ENCODE measurements at regions not wholly inside any gene's neighbourhood (a gene's known extent, or its start where the extent isn't known, plus 50 kb on each side); places are given as distances from the start of the nearest gene placed in this dataset.
A peak's percentile ranks its signal among the peaks of the same experiment; 100 is the strongest.

DNA sequence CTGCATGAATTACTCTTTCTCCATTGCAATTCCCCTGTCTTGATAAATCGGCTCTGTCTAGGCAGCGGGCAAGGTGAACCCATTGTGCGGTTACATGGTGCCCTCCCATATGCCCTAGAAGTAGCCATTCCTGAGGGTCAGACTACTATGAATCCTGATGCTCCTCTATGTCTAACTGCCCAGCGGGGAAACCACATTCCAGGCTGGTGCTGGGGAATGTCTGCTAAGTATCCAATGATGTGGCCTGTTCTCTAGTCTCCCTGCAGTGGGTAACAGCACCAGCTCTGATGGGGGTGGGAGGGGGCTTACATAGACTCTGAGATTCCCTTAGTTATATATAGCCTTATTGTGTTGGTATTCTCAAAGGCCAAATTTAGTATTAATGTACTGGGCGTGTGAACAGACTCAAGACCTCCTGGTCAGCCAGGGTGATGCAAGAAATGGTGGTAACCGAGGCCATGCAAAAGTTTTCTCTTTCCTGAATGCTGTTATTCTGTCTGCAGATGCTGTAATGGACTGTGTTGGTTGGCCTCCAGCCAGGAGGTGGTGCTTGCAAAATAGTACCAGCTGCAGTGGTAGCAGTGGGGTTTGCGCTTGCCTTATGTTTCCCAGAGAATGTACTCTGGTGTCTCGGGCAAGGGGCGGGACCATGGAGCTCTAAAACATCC, 564.8 kb upstream of the SLITRK1 start:
- TF ChIP-seq POLR2A (IDR thresholded peaks at IDR 0.05) (no peak), POLR2AphosphoS5 (IDR thresholded peaks at IDR 0.05) (no peak)
- TF ChIP-seq, protein P1, sequence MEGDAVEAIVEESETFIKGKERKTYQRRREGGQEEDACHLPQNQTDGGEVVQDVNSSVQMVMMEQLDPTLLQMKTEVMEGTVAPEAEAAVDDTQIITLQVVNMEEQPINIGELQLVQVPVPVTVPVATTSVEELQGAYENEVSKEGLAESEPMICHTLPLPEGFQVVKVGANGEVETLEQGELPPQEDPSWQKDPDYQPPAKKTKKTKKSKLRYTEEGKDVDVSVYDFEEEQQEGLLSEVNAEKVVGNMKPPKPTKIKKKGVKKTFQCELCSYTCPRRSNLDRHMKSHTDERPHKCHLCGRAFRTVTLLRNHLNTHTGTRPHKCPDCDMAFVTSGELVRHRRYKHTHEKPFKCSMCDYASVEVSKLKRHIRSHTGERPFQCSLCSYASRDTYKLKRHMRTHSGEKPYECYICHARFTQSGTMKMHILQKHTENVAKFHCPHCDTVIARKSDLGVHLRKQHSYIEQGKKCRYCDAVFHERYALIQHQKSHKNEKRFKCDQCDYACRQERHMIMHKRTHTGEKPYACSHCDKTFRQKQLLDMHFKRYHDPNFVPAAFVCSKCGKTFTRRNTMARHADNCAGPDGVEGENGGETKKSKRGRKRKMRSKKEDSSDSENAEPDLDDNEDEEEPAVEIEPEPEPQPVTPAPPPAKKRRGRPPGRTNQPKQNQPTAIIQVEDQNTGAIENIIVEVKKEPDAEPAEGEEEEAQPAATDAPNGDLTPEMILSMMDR (IDR thresholded peaks at IDR 0.05 in 8 of 11, conservative IDR thresholded peaks at IDR 0.05 in 3 of 11), result no peak
- H3K4me1 ChIP-seq, result no peaks in the 10 kb centered on the region
- no peaks in the 10 kb centered on the region for H3K27me3 ChIP-seq (replicated peaks in 1 of 7)
- no peak overlapping the region for H3K27ac ChIP-seq
- peaks cover 0 to 21% (median 7%) of the 10 kb centered on the region in 8 donors for H3K9me3 ChIP-seq
- intact Hi-C loops (cut with DNase I; ENCODE audit: low total_unique reads), result no loop called here
- no peak overlapping the region for H3K4me3 ChIP-seq
- DNase-seq, result peak; percentile 31
- no peaks in the 10 kb centered on the region for H3K36me3 ChIP-seq
- 83 to 94% (median 89%) methylated on average over 9 of the region's 9 CpGs for WGBS, 5 donors

DNA sequence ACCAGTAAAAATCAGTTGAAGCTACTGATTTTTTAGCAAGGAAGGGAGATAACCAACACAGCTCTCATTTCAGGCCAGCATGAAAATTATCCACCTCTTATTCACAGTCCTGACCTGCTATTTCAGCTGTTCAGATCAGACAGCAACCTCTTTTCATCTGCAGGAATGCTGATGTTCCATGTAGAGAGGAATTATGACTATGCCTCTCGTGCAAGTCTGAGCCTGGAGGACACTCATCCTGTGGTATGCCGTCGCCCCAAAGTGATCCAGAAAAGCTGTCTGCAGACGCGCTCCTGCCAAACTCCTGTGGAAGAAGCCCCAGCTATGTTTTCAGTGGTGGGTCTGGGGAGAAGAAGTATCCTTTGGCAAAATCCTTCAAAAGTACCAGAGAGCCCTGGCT, 563.5 kb upstream of the SLITRK1 start:
- intact Hi-C loops (cut with DNase I; ENCODE audit: low total_unique reads), result no loop called here

DNA sequence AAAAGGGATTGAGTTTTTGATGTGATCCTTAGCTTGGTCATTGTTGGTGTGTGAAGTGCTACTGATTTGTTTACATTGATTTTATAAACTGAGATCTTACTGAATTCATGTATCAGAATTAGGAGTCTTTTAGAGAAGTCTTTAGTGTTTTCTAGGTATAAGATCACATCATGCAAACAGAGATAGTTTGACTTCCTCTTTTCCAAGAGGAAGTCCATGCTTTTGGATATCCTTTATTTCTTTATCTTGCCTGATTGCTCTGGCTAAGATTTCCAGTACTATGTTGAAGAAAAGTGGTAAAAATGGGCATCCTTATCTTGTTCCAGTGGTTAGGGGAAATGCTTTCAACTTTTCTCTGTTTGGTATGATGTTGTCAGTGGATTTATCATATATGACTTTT, 561.2 kb upstream of the SLITRK1 start:
- H3K27ac ChIP-seq, result no peak overlapping the region
- no peak for DNase-seq
- peaks cover 0 to 21% (median 5%) of the 10 kb centered on the region in 8 donors for H3K9me3 ChIP-seq
- H3K36me3 ChIP-seq, result no peaks in the 10 kb centered on the region
- no peak overlapping the region for H3K4me3 ChIP-seq
- TF ChIP-seq POLR2AphosphoS5 (IDR thresholded peaks at IDR 0.05) (no peak), POLR2A (IDR thresholded peaks at IDR 0.05) (no peak)
- TF ChIP-seq, protein P1 (IDR thresholded peaks at IDR 0.05 in 8 of 11, conservative IDR thresholded peaks at IDR 0.05 in 3 of 11), result no peak
- H3K27me3 ChIP-seq (replicated peaks in 1 of 7), result no peaks in the 10 kb centered on the region
- no peaks in the 10 kb centered on the region for H3K4me1 ChIP-seq
- intact Hi-C loops (cut with DNase I; ENCODE audit: low total_unique reads), result no loop called here

More for the DNA sequence above, 563.5 kb upstream of the SLITRK1 start:
- Histone ChIP-seq H3K27me3 (replicated peaks in 1 of 7) (no peaks in the 10 kb centered on the region), H3K9me3 (peaks cover 0 to 21% (median 5%) of the 10 kb centered on the region in 8 donors), H3K4me1 (no peaks in the 10 kb centered on the region), H3K27ac (no peak overlapping the region), H3K4me3 (no peak overlapping the region), H3K36me3 (no peaks in the 10 kb centered on the region)
- DNase-seq, result peak; percentile 25
- TF ChIP-seq POLR2AphosphoS5 (IDR thresholded peaks at IDR 0.05) (no peak), POLR2A (IDR thresholded peaks at IDR 0.05) (no peak)
- TF ChIP-seq, protein P1 (IDR thresholded peaks at IDR 0.05 in 8 of 11, conservative IDR thresholded peaks at IDR 0.05 in 3 of 11), result no peak
- 80 to 89% (median 85%) methylated on average over 5 of the region's 5 CpGs for WGBS, 5 donors

DNA sequence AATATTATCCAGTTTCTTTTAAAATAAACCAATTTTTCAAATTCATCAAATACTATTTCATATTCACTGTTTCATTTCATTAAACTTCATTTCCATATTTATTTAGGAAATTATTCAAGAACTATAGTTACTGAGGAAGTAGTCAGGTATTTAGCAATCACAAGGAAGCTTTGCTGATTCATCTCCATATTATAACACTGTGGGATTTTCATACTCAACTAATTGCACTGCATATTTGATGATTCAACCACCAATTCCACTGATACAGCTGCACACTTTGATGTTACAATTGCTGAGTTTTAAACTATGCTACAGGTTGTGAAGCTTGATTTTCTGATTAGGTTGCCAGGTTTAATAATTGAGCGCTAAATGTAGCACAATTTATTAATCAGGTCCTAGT, 556.8 kb upstream of the SLITRK1 start:
- Histone ChIP-seq H3K27me3 (replicated peaks in 1 of 7) (no peaks in the 10 kb centered on the region), H3K36me3 (no peaks in the 10 kb centered on the region), H3K4me1 (no peaks in the 10 kb centered on the region), H3K4me3 (no peak overlapping the region), H3K27ac (no peak overlapping the region), H3K9me3 (peaks cover 0 to 4% (median 0%) of the 10 kb centered on the region in 8 donors)
- TF ChIP-seq POLR2A (IDR thresholded peaks at IDR 0.05) (no peak), POLR2AphosphoS5 (IDR thresholded peaks at IDR 0.05) (no peak)
- TF ChIP-seq, protein P1 (IDR thresholded peaks at IDR 0.05 in 8 of 11, conservative IDR thresholded peaks at IDR 0.05 in 3 of 11), result no peak
- DNase-seq, result no peak
- 89 to 100% (median 95%) methylated on average over 1 of the region's 1 CpG for WGBS, 5 donors
- intact Hi-C loops (cut with DNase I; ENCODE audit: low total_unique reads), result no loop called here
